ENCODE measurements at regions not wholly inside any gene's neighbourhood (a gene's known extent, or its start where the extent isn't known, plus 50 kb on each side); places are given as distances from the start of the nearest gene placed in this dataset.

DNA sequence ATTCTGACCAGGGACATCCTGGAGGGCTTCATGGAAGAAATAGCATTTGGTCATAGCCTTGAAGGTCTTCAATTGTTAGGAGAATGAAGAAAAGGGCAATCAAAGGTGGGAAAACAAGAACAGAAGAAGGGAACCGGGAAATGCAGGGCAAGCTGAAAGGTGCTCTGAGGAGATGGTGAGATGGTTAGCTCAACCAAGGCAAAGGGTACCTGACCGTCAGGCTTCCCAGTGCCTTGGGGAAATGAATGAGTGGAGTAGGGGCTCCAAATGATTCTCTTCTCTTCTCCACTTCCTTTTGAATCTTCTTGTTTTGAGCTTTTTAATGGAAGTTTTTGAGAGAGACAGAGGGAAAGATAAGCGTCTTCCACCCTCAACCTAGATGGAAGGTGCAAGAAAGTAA lies 155.6 kb upstream of the PWP1 start:
- Histone ChIP-seq H4K8ac (replicated peaks; ENCODE audit: insufficient read length, low read depth, low read length) (no peak overlapping the region), H3K9ac (ENCODE audit: extremely low read depth, insufficient read length, low read length) (no peak overlapping the region), H3K79me1 (ENCODE audit: insufficient read depth, low read depth, low read length, poor library complexity, severe bottlenecking) (no peaks in the 10 kb centered on the region), H3K14ac (ENCODE audit: insufficient read depth, low read length) (no peak overlapping the region), H3K79me2 (ENCODE audit: insufficient read depth, low read length) (no peaks in the 10 kb centered on the region), H2BK15ac (ENCODE audit: low read depth, low read length) (no peak overlapping the region), H3K27me3 (ENCODE audit: insufficient read depth, low read length) (no peaks in the 10 kb centered on the region), H2BK20ac (ENCODE audit: low read depth, low read length, poor library complexity, severe bottlenecking) (no peak overlapping the region), H2AK5ac (ENCODE audit: insufficient read length, low read length) (no peak overlapping the region), H3K9me3 (ENCODE audit: control insufficient read depth, low read depth, low read length) (no peaks in the 10 kb centered on the region), H4K91ac (ENCODE audit: insufficient read length, low read depth, low read length) (no peak overlapping the region), H3K4me2 (ENCODE audit: insufficient read depth, insufficient read length, low read length) (no peak overlapping the region), H2AFZ (ENCODE audit: low read length) (no peak overlapping the region), H3K4ac (ENCODE audit: low read depth, low read length) (no peak overlapping the region), H3K23me2 (ENCODE audit: insufficient read length, low read depth, low read length, poor library complexity, severe bottlenecking) (no peaks in the 10 kb centered on the region), H3K56ac (ENCODE audit: insufficient read length, low read depth, low read length) (no peak overlapping the region), H2BK120ac (ENCODE audit: low read depth, low read length, poor library complexity, severe bottlenecking) (no peak overlapping the region), H2BK5ac (ENCODE audit: insufficient read length, low read length) (no peak overlapping the region), H3K27ac (ENCODE audit: insufficient read length, low read depth, low read length) (no peak overlapping the region), H3K18ac (ENCODE audit: insufficient read length, low read depth, low read length) (no peak overlapping the region), H2BK12ac (ENCODE audit: insufficient read length, low read depth, low read length) (no peak overlapping the region), H3K4me1 (ENCODE audit: insufficient read depth, low read length) (no peaks in the 10 kb centered on the region; the same call in 1 of the 2 replicates), H3T11ph (ENCODE audit: low read length) (no peak overlapping the region), H4K5ac (ENCODE audit: insufficient read length, low read depth, low read length) (no peak overlapping the region), H4K20me1 (ENCODE audit: control insufficient read depth, insufficient read depth, insufficient read length) (no peaks in the 10 kb centered on the region), H3K23ac (ENCODE audit: insufficient read length, low read depth, low read length) (no peak overlapping the region)
- Mint-ChIP-seq H3K4me1 (peaks cover 2 to 9% of the 10 kb centered on the region in 2 experiments; a peak in 3 of 4 replicates), H3K27me3 (ENCODE audit: low read depth) (no peaks in the 10 kb centered on the region; the same call in 1 of the 2 replicates), H3K9me3 (no peaks in the 10 kb centered on the region; a peak in 2 of 5 replicates), H3K27ac (no peak overlapping the region), H3K4me3 (no peak overlapping the region), H3K36me3 (ENCODE audit: insufficient read depth in 1 of 3, low read depth in 3 of 3) (no peaks in the 10 kb centered on the region)
- DNase-seq: no peak
- TF ChIP-seq, protein P1, sequence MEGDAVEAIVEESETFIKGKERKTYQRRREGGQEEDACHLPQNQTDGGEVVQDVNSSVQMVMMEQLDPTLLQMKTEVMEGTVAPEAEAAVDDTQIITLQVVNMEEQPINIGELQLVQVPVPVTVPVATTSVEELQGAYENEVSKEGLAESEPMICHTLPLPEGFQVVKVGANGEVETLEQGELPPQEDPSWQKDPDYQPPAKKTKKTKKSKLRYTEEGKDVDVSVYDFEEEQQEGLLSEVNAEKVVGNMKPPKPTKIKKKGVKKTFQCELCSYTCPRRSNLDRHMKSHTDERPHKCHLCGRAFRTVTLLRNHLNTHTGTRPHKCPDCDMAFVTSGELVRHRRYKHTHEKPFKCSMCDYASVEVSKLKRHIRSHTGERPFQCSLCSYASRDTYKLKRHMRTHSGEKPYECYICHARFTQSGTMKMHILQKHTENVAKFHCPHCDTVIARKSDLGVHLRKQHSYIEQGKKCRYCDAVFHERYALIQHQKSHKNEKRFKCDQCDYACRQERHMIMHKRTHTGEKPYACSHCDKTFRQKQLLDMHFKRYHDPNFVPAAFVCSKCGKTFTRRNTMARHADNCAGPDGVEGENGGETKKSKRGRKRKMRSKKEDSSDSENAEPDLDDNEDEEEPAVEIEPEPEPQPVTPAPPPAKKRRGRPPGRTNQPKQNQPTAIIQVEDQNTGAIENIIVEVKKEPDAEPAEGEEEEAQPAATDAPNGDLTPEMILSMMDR (conservative IDR thresholded peaks at IDR 0.05): no peak
- no CpG with 5 or more reads among the region's 3 CpGs for WGBS (ENCODE audit: extremely low coverage, insufficient read length, low lambda C conversion rate)

Measured in H9 (cell line).